Mucosa of gallbladder (tissue), 1 donor: ENCODE measurements at regions not wholly inside any gene's neighbourhood (a gene's known extent, or its start where the extent isn't known, plus 50 kb on each side); places are given as distances from the start of the nearest gene placed in this dataset.
"Not testable (repeated sequence)": the region's sequence is repeated elsewhere in the genome, so short reads cannot be mapped to it uniquely, and the experiment has no call there.

ENCODE experiments used
- DNase-seq: peaks from one replicate; pipeline ENCODE4 v3.0.0-alpha.2; 2020; ENCODE audit warnings: low spot score
- donor health status: DM: no; HTN: no; CAD: no.

- DNase-seq: no peak
Observed at GRCh38 chr14:95818581-95818980, 58.1 kb upstream of the TUNAR start.

GRCh38 chr14:95817271-95817670 is 59.4 kb upstream of the TUNAR start:
- no peak for DNase-seq

GRCh38 chr14:95816539-95816938 is 60.1 kb upstream of the TUNAR start:
- DNase-seq: no peak

GRCh38 chr14:95815226-95815690 is 61.4 kb upstream of the TUNAR start:
- no peak for DNase-seq

GRCh38 chr14:95814363-95815225 is 62.0 kb upstream of the TUNAR start:
- no peak for DNase-seq

- DNase-seq: no peak
Observed at GRCh38 chr14:95811813-95812212, 64.8 kb upstream of the TUNAR start.

GRCh38 chr14:95808371-95808770 is 68.3 kb upstream of the TUNAR start:
- no peak for DNase-seq

- no peak for DNase-seq
Observed at GRCh38 chr14:95796788-95797187, 79.8 kb upstream of the TUNAR start.

- no peak for DNase-seq
Observed at GRCh38 chr14:95787941-95788340, 74.0 kb upstream of the TCL1A start.

GRCh38 chr14:95786566-95786965 is 72.6 kb upstream of the TCL1A start:
- DNase-seq: no peak

GRCh38 chr14:95784137-95784536 is 70.2 kb upstream of the TCL1A start:
- peak; percentile 13 for DNase-seq

GRCh38 chr14:95776798-95777534 is 63.0 kb upstream of the TCL1A start:
- DNase-seq: no peak

- peak; percentile 49 for DNase-seq
Observed at GRCh38 chr14:95774265-95775160, 60.6 kb upstream of the TCL1A start.

GRCh38 chr14:95770777-95771176 is 56.9 kb upstream of the TCL1A start:
- no peak for DNase-seq

GRCh38 chr14:95769976-95770375 is 56.1 kb upstream of the TCL1A start:
- DNase-seq: no peak

- not testable (repeated sequence) for DNase-seq
Observed at GRCh38 chr14:95769431-95769830, 55.5 kb upstream of the TCL1A start.

- no peak for DNase-seq
Observed at GRCh38 chr14:95765051-95765450, 51.1 kb upstream of the TCL1A start.

GRCh38 chr14:95763875-95764274 is 50.0 kb upstream of the TCL1A start:
- DNase-seq: no peak
